ENCODE measurements at regions not wholly inside any gene's neighbourhood (a gene's known extent, or its start where the extent isn't known, plus 50 kb on each side); places are given as distances from the start of the nearest gene placed in this dataset.
"Not testable (repeated sequence)": the region's sequence is repeated elsewhere in the genome, so short reads cannot be mapped to it uniquely, and the experiment has no call there.

- H3K9me3 Mint-ChIP-seq, H3K4me1 Mint-ChIP-seq, H3K27ac Mint-ChIP-seq, H3K27me3 Mint-ChIP-seq, H3K4me3 Mint-ChIP-seq, H3K36me3 Mint-ChIP-seq: not testable (repeated sequence)
Observed at GRCh38 chr2:217347630-217348029, 487.8 kb upstream of the TNP1 start.

- H3K36me3 Mint-ChIP-seq, H3K27ac Mint-ChIP-seq, H3K27me3 Mint-ChIP-seq, H3K4me3 Mint-ChIP-seq, H3K9me3 Mint-ChIP-seq, H3K4me1 Mint-ChIP-seq: not testable (repeated sequence)
Observed at GRCh38 chr2:217346043-217346442, 486.2 kb upstream of the TNP1 start.

- Mint-ChIP-seq H3K4me1 (no peaks in the 10 kb centered on the region), H3K27ac (no peak overlapping the region), H3K4me3 (no peak overlapping the region), H3K27me3 (no peaks in the 10 kb centered on the region), H3K36me3 (no peaks in the 10 kb centered on the region), H3K9me3 (no peaks in the 10 kb centered on the region)
Observed at GRCh38 chr2:217340899-217341298, 481.0 kb upstream of the TNP1 start.

GRCh38 chr2:217340176-217340575 lies 480.3 kb upstream of the TNP1 start:
- no peaks in the 10 kb centered on the region for H3K9me3 Mint-ChIP-seq
- no peaks in the 10 kb centered on the region for H3K4me1 Mint-ChIP-seq
- no peak overlapping the region for H3K4me3 Mint-ChIP-seq
- H3K27ac Mint-ChIP-seq, result no peak overlapping the region
- no peaks in the 10 kb centered on the region for H3K36me3 Mint-ChIP-seq
- H3K27me3 Mint-ChIP-seq, result no peaks in the 10 kb centered on the region

GRCh38 chr2:217339753-217340152 lies 479.9 kb upstream of the TNP1 start:
- no peaks in the 10 kb centered on the region for H3K36me3 Mint-ChIP-seq
- no peaks in the 10 kb centered on the region for H3K27me3 Mint-ChIP-seq
- no peak overlapping the region for H3K4me3 Mint-ChIP-seq
- H3K9me3 Mint-ChIP-seq, result no peaks in the 10 kb centered on the region
- H3K27ac Mint-ChIP-seq, result no peak overlapping the region
- H3K4me1 Mint-ChIP-seq, result no peaks in the 10 kb centered on the region

GRCh38 chr2:217338306-217338916 lies 478.5 kb upstream of the TNP1 start:
- Mint-ChIP-seq H3K4me1 (no peaks in the 10 kb centered on the region), H3K9me3 (no peaks in the 10 kb centered on the region), H3K36me3 (no peaks in the 10 kb centered on the region), H3K27ac (no peak overlapping the region), H3K4me3 (no peak overlapping the region), H3K27me3 (no peaks in the 10 kb centered on the region)

- Mint-ChIP-seq H3K27ac (no peak overlapping the region), H3K9me3 (no peaks in the 10 kb centered on the region), H3K4me3 (no peak overlapping the region), H3K4me1 (no peaks in the 10 kb centered on the region), H3K27me3 (no peaks in the 10 kb centered on the region), H3K36me3 (no peaks in the 10 kb centered on the region)
Observed at GRCh38 chr2:217337771-217338170, 477.9 kb upstream of the TNP1 start.

GRCh38 chr2:217336694-217337093 lies 476.8 kb upstream of the TNP1 start:
- H3K4me3 Mint-ChIP-seq, result no peak overlapping the region
- H3K4me1 Mint-ChIP-seq, result no peaks in the 10 kb centered on the region
- H3K27me3 Mint-ChIP-seq, result no peaks in the 10 kb centered on the region
- no peaks in the 10 kb centered on the region for H3K9me3 Mint-ChIP-seq
- H3K36me3 Mint-ChIP-seq, result no peaks in the 10 kb centered on the region
- H3K27ac Mint-ChIP-seq, result no peak overlapping the region

- H3K9me3 Mint-ChIP-seq, result no peaks in the 10 kb centered on the region
- no peaks in the 10 kb centered on the region for H3K27me3 Mint-ChIP-seq
- H3K4me3 Mint-ChIP-seq, result no peak overlapping the region
- H3K36me3 Mint-ChIP-seq, result no peaks in the 10 kb centered on the region
- no peaks in the 10 kb centered on the region for H3K4me1 Mint-ChIP-seq
- H3K27ac Mint-ChIP-seq, result no peak overlapping the region
Observed at GRCh38 chr2:217335341-217335966, 475.6 kb upstream of the TNP1 start.

- no peaks in the 10 kb centered on the region for H3K27me3 Mint-ChIP-seq
- H3K27ac Mint-ChIP-seq, result no peak overlapping the region
- no peaks in the 10 kb centered on the region for H3K36me3 Mint-ChIP-seq
- no peaks in the 10 kb centered on the region for H3K4me1 Mint-ChIP-seq
- H3K4me3 Mint-ChIP-seq, result no peak overlapping the region
- no peaks in the 10 kb centered on the region for H3K9me3 Mint-ChIP-seq
Observed at GRCh38 chr2:217334561-217334960, 474.7 kb upstream of the TNP1 start.

GRCh38 chr2:217332866-217333265 lies 473.0 kb upstream of the TNP1 start:
- Mint-ChIP-seq H3K27ac (no peak overlapping the region), H3K27me3 (no peaks in the 10 kb centered on the region), H3K4me1 (no peaks in the 10 kb centered on the region), H3K36me3 (no peaks in the 10 kb centered on the region), H3K9me3 (no peaks in the 10 kb centered on the region), H3K4me3 (no peak overlapping the region)

- Mint-ChIP-seq H3K4me3 (no peak overlapping the region), H3K27ac (no peak overlapping the region), H3K4me1 (no peaks in the 10 kb centered on the region), H3K27me3 (no peaks in the 10 kb centered on the region), H3K36me3 (no peaks in the 10 kb centered on the region), H3K9me3 (no peaks in the 10 kb centered on the region)
Observed at GRCh38 chr2:217332417-217332791, 472.5 kb upstream of the TNP1 start.

- H3K36me3 Mint-ChIP-seq, result no peaks in the 10 kb centered on the region
- H3K27me3 Mint-ChIP-seq, result no peaks in the 10 kb centered on the region
Observed at GRCh38 chr2:217331523-217332416, 471.9 kb upstream of the TNP1 start.

GRCh38 chr2:217330647-217331046 lies 470.8 kb upstream of the TNP1 start:
- no peak overlapping the region for H3K27ac Mint-ChIP-seq
- peaks cover 1% of the 10 kb centered on the region for H3K27me3 Mint-ChIP-seq
- H3K36me3 Mint-ChIP-seq, result peaks cover 2% of the 10 kb centered on the region
- no peaks in the 10 kb centered on the region for H3K4me1 Mint-ChIP-seq
- no peak overlapping the region for H3K4me3 Mint-ChIP-seq
- peaks cover 3% of the 10 kb centered on the region for H3K9me3 Mint-ChIP-seq

More at GRCh38 chr2:217331523-217332416, 471.9 kb upstream of the TNP1 start:
- Mint-ChIP-seq H3K9me3 (no peaks in the 10 kb centered on the region), H3K27ac (no peak overlapping the region), H3K4me3 (no peak overlapping the region), H3K4me1 (no peaks in the 10 kb centered on the region)

GRCh38 chr2:217329023-217329431 lies 469.2 kb upstream of the TNP1 start:
- Mint-ChIP-seq H3K27ac (no peak overlapping the region), H3K4me3 (no peak overlapping the region), H3K27me3 (peaks cover 6% of the 10 kb centered on the region), H3K9me3 (peaks cover 18% of the 10 kb centered on the region), H3K36me3 (peaks cover 13% of the 10 kb centered on the region), H3K4me1 (no peaks in the 10 kb centered on the region)

GRCh38 chr2:217328622-217328978 lies 468.7 kb upstream of the TNP1 start:
- H3K36me3 Mint-ChIP-seq, result peaks cover 14% of the 10 kb centered on the region

More at GRCh38 chr2:217328622-217328978, 468.7 kb upstream of the TNP1 start:
- peaks cover 22% of the 10 kb centered on the region for H3K9me3 Mint-ChIP-seq
- H3K4me1 Mint-ChIP-seq, result no peaks in the 10 kb centered on the region
- H3K27me3 Mint-ChIP-seq, result peaks cover 7% of the 10 kb centered on the region
- no peak overlapping the region for H3K27ac Mint-ChIP-seq
- H3K4me3 Mint-ChIP-seq, result no peak overlapping the region

Measured in activated naive CD4-positive, alpha-beta T cell treated with anti-CD3 and anti-CD28 coated beads, Interleukin-2, amount 50 U/mL, for 24 hours (primary cell).